ENCODE measurements at regions not wholly inside any gene's neighbourhood (a gene's known extent, or its start where the extent isn't known, plus 50 kb on each side); places are given as distances from the start of the nearest gene placed in this dataset.
"Not testable (repeated sequence)": the region's sequence is repeated elsewhere in the genome, so short reads cannot be mapped to it uniquely, and the experiment has no call there.

GRCh38 chr5:142520885-142521284 is 165.0 kb downstream of the FGF1 start:
- POLR2A ChIA-PET (ENCODE audit: low non-redundant PET) = no interaction called here
- CTCF ChIA-PET = interaction anchor here (0.6 kb wide), 1 partner anchor 42 kb away, joined by 3 read pairs; no protein-coding TSS in a partner anchor
- TF ChIP-seq CTCF (conservative IDR thresholded peaks at IDR 0.05; ENCODE audit: low read depth) = no peak
- no peak for DNase-seq (ENCODE audit: low spot score)
- no peak overlapping the region for H3K27ac ChIP-seq

- H3K27ac ChIP-seq; POLR2A ChIA-PET (ENCODE audit: low non-redundant PET); CTCF ChIA-PET; DNase-seq (ENCODE audit: low spot score): not testable (repeated sequence)
Measured at GRCh38 chr5:142519913-142520312, 166.0 kb downstream of the FGF1 start.

GRCh38 chr5:142517840-142518239 is 168.1 kb downstream of the FGF1 start:
- POLR2A ChIA-PET (ENCODE audit: low non-redundant PET) = no interaction called here
- TF ChIP-seq CTCF (conservative IDR thresholded peaks at IDR 0.05; ENCODE audit: low read depth) = no peak
- CTCF ChIA-PET = no interaction called here

GRCh38 chr5:142516732-142517131 is 169.2 kb downstream of the FGF1 start:
- no peak for TF ChIP-seq CTCF (conservative IDR thresholded peaks at IDR 0.05; ENCODE audit: low read depth)
- no peak for DNase-seq (ENCODE audit: low spot score)
- POLR2A ChIA-PET (ENCODE audit: low non-redundant PET) = no interaction called here
- H3K27ac ChIP-seq = no peak overlapping the region
- CTCF ChIA-PET = no interaction called here

More at GRCh38 chr5:142517840-142518239, 168.1 kb downstream of the FGF1 start:
- no peak overlapping the region for H3K27ac ChIP-seq
- no peak for DNase-seq (ENCODE audit: low spot score)

- no peak for DNase-seq (ENCODE audit: low spot score)
- ChIA-PET CTCF (interaction anchor here (0.6 to 0.7 kb wide), 2 partner anchors 34 to 555 kb away, joined by 3 to 5 read pairs; no protein-coding TSS in a partner anchor), POLR2A (ENCODE audit: low non-redundant PET) (no interaction called here)
- H3K27ac ChIP-seq = no peak overlapping the region
- no peak for TF ChIP-seq CTCF (conservative IDR thresholded peaks at IDR 0.05; ENCODE audit: low read depth)
Measured at GRCh38 chr5:142515036-142515435, 170.9 kb downstream of the FGF1 start.

GRCh38 chr5:142514196-142514595 is 171.7 kb downstream of the FGF1 start:
- H3K27ac ChIP-seq = no peak overlapping the region
- TF ChIP-seq CTCF (conservative IDR thresholded peaks at IDR 0.05; ENCODE audit: low read depth) = no peak
- POLR2A ChIA-PET (ENCODE audit: low non-redundant PET) = no interaction called here
- DNase-seq (ENCODE audit: low spot score) = no peak
- CTCF ChIA-PET = no interaction called here

- ChIA-PET POLR2A (ENCODE audit: low non-redundant PET) (no interaction called here), CTCF (interaction anchor here (0.6 to 0.7 kb wide), 2 partner anchors 406 to 1177 kb away, joined by 3 read pairs; no protein-coding TSS in a partner anchor)
- no peak for TF ChIP-seq CTCF (conservative IDR thresholded peaks at IDR 0.05; ENCODE audit: low read depth)
- no peak overlapping the region for H3K27ac ChIP-seq
- DNase-seq (ENCODE audit: low spot score) = peak; percentile 53
Measured at GRCh38 chr5:142512043-142513042, 173.5 kb downstream of the FGF1 start.
